Dedifferentiated amniotic fluid mesenchymal stem cell (primary cell): ENCODE measurements at regions not wholly inside any gene's neighbourhood (a gene's known extent, or its start where the extent isn't known, plus 50 kb on each side); places are given as distances from the start of the nearest gene placed in this dataset.
"Not testable (repeated sequence)": the region's sequence is repeated elsewhere in the genome, so short reads cannot be mapped to it uniquely, and the experiment has no call there.

Experiments used
- DNase-seq: peaks from one replicate; pipeline ENCODE4 v3.0.0-alpha.2; 2016; ENCODE audit errors: extremely low spot score

GRCh38 chr7:110281362-110281761 lies 809.6 kb upstream of the LRRN3 start:
- DNase-seq: no peak

GRCh38 chr7:110283056-110283455 lies 807.9 kb upstream of the LRRN3 start:
- DNase-seq: no peak

DNA sequence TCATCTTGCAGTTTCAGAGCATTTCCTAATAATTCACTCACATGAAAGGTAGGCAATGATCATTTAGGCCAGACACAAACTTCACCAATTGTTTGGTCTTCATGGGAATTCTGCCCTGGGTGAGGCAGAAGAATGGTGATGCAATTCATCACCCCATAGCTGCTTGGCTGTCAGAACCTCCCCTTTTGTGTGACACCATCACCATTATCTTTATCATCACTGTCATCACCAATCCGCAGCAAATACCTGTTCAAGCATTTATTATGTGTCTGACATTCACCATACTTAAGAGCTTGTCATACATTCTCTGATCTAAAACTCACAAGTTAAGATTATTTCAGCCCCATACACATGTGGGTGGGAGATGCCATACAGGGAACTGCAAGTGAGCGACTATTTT lies 799.5 kb upstream of the LRRN3 start:
- DNase-seq: no peak

- no peak for DNase-seq
Measured at GRCh38 chr7:110296321-110296720, 794.6 kb upstream of the LRRN3 start.

GRCh38 chr7:110307776-110308175 lies 783.2 kb upstream of the LRRN3 start:
- no peak for DNase-seq

GRCh38 chr7:110308791-110309190 lies 782.1 kb upstream of the LRRN3 start:
- DNase-seq: no peak

GRCh38 chr7:110309941-110310340 lies 781.0 kb upstream of the LRRN3 start:
- no peak for DNase-seq

DNA sequence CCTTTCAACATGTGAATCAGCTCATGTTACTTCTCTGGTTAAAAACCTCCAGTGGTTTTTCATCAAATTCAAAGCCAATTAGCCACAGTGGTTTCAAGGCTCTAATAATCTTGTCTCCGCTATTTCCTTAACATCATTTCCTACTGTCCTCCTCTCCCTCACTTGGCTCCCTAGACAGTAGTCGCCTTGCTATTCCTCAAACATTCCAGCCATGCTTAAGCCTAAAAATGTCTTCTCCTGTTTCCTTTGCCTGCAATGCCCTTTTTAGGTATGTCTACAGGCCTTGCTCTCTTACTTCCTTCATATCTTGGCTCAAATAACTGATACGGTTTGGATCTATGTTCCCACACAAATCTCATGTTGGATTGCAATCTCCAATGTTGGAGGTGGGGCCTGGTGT lies 779.4 kb upstream of the LRRN3 start:
- DNase-seq: no peak

- no peak for DNase-seq
Measured at GRCh38 chr7:110317541-110318265, 773.2 kb upstream of the LRRN3 start.

DNA sequence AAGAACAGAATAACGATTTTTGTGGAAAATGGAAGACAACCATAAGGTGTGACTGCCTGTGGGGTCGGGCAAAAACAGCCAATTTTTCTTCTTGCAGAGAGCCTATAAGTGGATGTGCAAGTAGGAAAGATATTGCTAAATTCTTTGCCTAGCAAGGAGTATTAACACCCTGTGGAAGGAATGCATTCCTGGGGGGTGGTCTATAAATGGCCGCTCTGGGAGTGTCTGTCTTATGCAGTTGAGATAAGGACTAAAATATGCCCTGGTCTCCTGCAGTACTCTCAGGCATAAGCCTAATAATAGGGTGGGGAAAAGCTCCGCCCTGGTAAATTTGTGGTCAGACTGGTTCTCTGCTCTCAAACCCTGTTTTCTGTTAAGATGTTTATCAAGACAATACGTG lies 770.6 kb upstream of the LRRN3 start:
- DNase-seq: not testable (repeated sequence)

- no peak for DNase-seq
Measured at GRCh38 chr7:110322796-110323195, 768.1 kb upstream of the LRRN3 start.

GRCh38 chr7:110326966-110327365 lies 764.0 kb upstream of the LRRN3 start:
- no peak for DNase-seq

- no peak for DNase-seq
Measured at GRCh38 chr7:110336423-110336822, 754.5 kb upstream of the LRRN3 start.

DNA sequence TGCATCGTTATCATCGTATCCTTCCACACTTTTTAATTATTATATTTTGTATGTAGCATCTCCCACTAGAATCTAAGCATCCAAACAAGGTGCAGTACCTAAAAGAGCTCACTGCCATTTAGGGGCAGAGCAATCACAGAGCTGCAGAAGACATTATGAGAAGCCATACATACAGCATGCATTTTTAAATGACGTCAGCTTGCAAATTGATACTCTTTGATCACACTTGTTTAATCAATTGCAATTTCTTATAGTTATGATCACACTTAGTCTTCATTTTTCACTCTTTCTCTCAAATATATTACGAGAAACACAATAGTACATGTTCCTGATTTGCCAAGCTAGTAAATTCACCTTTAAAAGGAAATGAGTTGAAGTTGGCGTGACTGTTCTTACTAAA lies 753.3 kb upstream of the LRRN3 start:
- DNase-seq: no peak

DNA sequence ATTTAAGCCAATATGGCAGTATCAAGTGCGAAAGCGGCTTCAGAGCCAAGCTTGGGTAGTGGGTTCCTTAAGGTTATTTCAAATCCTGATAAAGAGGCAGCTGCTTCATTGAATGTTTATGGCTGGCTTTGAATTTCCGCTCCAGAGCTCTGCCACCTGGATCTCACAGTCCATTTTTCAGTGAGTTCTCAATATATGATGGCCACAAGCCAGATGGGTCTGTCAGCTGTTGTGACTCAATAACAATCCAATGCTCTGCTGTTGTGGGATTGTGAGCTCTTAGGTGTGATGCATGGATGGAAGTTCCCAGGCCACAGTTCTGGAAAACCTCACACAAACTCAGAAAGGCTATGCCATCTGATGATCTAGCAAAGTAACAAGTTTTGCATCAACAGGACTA lies 743.8 kb upstream of the LRRN3 start:
- DNase-seq: no peak

GRCh38 chr7:110356438-110356837 lies 734.5 kb upstream of the LRRN3 start:
- DNase-seq: no peak

DNA sequence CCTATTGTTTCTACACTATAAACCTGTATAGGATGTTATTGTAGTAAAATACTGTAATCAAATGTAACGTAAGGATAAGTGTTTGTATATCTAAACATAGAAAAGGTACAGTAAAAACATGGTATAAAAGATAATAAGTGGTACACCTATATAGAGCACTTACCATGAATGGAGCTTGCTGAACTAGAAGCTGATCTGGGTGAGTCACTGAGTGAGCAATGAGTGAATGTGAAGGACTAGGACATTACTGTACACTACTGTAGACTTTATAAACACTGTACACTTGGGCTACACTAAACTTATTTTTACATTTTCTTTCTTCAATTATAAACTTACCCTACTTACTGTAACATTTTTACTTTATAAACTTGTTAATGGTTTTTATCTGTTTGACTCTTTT lies 732.9 kb upstream of the LRRN3 start:
- DNase-seq: no peak

GRCh38 chr7:110371709-110372108 lies 719.2 kb upstream of the LRRN3 start:
- DNase-seq: no peak

DNA sequence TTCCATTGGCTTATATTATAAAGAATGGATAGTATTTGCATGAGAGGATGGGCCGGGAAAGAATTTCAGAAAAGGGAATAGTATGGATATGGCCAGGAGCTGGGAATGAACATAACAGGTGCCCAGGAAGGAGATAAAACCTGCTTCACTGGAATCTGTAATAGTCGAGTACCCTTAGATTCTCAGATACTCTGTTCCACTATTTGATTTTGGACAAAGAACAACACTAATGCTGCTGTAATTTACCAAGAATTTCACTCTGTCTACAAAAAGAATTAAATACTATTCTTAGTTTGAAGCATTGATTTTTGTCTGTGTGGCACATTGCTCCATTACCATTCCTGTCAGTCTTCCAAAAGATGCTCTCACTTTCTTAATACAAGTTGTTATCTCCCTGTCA lies 718.2 kb upstream of the LRRN3 start:
- DNase-seq: no peak

DNA sequence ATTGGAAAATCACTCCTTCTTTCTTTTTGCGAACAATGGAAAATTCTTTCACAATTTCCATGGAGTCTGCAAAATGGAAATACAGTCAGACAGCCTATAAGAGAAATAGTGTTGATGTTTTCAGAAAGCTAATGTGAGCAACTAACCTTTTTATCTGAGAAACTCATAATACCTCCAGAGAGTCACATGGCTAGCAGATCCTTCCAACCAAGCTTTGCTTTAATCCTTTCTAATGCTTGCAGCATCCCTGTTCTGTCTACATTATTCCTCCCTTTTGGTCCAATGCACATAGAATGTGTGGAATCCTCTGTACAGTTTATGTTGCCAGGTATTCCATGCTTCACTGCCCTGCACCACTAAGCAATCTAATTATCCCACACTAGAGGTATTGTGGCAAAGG lies 717.5 kb upstream of the LRRN3 start:
- no peak for DNase-seq

DNA sequence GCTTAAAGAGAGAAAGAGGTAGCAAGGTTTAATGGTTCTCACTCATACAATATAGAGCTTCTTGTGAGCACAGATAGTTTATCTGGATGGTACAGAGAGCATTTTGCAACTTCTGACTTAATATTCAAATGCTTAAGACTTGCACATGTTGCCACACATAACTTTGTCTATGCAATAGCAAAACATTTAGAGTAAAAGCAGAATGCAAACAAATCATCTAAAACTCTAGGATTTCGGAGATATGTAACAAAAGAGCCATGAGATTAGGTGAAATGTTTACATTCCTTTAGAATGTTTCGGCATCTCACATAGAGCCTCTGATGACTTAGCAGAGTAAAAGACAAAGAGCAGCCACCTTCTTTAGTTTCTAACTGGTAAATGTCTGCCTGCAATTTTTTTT lies 717.1 kb upstream of the LRRN3 start:
- DNase-seq: peak; percentile 23

DNA sequence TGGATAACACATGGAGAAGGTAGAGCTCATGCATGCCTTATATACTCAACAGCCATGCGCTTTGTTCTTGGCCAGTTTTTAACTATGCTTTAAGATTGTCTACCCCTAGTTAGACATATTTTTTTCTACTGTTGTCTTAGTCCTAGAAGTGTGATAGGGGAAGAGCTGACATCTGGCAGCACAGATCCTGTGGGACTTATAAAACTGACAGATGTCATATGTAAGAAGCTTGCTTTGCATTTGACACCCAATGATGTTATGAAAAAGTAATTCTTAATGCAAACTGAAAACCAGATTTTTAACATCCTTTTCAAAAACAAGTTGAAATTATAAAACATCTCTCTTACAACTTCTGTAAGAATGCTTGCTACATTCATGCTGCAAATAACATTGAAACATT lies 715.9 kb upstream of the LRRN3 start:
- DNase-seq: no peak

GRCh38 chr7:110382736-110383135 lies 708.2 kb upstream of the LRRN3 start:
- DNase-seq: no peak

- DNase-seq: no peak
Measured at GRCh38 chr7:110386006-110386405, 704.9 kb upstream of the LRRN3 start.
